ENCODE measurements at regions not wholly inside any gene's neighbourhood (a gene's known extent, or its start where the extent isn't known, plus 50 kb on each side); places are given as distances from the start of the nearest gene placed in this dataset.
A peak's percentile ranks its signal among the peaks of the same experiment; 100 is the strongest.

GRCh38 chr4:89610236-89610635, 226.7 kb downstream of the SNCA start:
- TF ChIP-seq, protein P1, sequence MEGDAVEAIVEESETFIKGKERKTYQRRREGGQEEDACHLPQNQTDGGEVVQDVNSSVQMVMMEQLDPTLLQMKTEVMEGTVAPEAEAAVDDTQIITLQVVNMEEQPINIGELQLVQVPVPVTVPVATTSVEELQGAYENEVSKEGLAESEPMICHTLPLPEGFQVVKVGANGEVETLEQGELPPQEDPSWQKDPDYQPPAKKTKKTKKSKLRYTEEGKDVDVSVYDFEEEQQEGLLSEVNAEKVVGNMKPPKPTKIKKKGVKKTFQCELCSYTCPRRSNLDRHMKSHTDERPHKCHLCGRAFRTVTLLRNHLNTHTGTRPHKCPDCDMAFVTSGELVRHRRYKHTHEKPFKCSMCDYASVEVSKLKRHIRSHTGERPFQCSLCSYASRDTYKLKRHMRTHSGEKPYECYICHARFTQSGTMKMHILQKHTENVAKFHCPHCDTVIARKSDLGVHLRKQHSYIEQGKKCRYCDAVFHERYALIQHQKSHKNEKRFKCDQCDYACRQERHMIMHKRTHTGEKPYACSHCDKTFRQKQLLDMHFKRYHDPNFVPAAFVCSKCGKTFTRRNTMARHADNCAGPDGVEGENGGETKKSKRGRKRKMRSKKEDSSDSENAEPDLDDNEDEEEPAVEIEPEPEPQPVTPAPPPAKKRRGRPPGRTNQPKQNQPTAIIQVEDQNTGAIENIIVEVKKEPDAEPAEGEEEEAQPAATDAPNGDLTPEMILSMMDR (IDR thresholded peaks at IDR 0.05; ENCODE audit: low read depth, low read length, missing control alignments), result no peak
- no peak overlapping the region for H3K4me3 ChIP-seq (ENCODE audit: low read depth, low read length)
- in situ Hi-C loops (cut with HindIII; ENCODE audit: low sequenced_read_pairs), result no loop called here
- no peak for DNase-seq (ENCODE audit: low read depth)

DNA sequence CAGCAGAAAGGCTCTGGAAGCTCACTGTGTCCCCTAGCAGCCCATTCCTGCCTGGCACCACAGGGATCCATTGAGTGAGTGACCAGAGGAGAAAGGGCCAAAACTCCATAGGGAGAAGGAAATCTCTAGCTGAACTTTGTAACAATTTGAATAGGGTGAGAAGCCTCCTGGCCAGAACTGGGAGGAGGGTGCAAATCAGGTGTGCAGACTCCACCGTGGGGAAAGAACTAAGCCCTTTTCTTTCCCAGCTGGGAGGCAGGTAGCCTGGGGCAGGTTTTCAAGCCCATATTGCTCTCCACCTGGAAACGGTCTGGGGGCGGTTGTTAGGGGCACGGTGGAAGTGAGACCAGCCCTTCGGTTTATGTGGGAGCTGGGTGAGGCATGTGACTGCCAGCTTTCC, 227.2 kb downstream of the SNCA start:
- in situ Hi-C loops (cut with HindIII; ENCODE audit: low sequenced_read_pairs), result no loop called here
- DNase-seq (ENCODE audit: low read depth), result no peak
- TF ChIP-seq, protein P1 (IDR thresholded peaks at IDR 0.05; ENCODE audit: low read depth, low read length, missing control alignments), result no peak
- H3K4me3 ChIP-seq (ENCODE audit: low read depth, low read length), result no peak overlapping the region

DNA sequence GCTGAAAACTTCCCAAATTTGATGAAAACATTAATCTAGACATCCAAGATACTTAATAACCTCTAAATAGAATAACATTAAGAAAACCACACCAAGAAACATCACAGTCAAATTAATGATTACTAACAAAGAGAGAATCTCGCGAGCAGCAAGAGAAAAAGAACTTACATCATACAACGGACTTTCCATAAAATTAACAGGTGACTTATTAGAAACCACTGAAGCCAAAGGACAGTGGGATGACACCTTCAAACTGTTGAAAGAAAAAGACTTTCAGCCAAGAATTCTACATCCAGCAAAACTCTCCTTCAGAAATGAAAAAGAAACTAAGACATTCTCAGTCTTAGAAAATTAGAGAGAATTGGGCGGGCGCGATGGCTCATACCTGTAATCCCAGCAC, 232.0 kb downstream of the SNCA start:
- in situ Hi-C loops (cut with HindIII; ENCODE audit: low sequenced_read_pairs), result no loop called here
- DNase-seq (ENCODE audit: low read depth), result no peak
- TF ChIP-seq, protein P1 (IDR thresholded peaks at IDR 0.05; ENCODE audit: low read depth, low read length, missing control alignments), result no peak
- no peak overlapping the region for H3K4me3 ChIP-seq (ENCODE audit: low read depth, low read length)

GRCh38 chr4:89599026-89599425, 237.9 kb downstream of the SNCA start:
- no peak overlapping the region for H3K4me3 ChIP-seq (ENCODE audit: low read depth, low read length)
- DNase-seq (ENCODE audit: low read depth), result no peak
- in situ Hi-C loops (cut with HindIII; ENCODE audit: low sequenced_read_pairs), result no loop called here
- TF ChIP-seq, protein P1 (IDR thresholded peaks at IDR 0.05; ENCODE audit: low read depth, low read length, missing control alignments), result no peak

DNA sequence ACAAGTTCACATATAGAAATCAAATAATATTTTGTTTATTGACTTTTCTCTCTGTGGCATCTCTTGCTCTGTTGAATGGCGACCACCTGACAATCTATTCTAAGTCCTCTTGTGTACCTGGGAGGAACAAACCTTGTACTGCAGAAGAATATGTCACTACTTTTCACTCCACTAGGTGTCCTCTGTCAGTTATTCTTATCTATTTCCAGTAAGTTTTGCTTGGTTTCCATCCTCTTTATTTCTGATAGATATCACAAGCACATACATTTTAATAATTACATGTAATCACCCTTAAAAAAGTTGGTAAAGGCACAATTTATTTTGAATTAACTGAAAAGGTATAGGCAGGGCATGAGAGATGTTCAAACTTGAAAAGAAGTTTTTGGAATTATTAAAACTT, 238.4 kb downstream of the SNCA start:
- no peak for DNase-seq (ENCODE audit: low read depth)
- in situ Hi-C loops (cut with HindIII; ENCODE audit: low sequenced_read_pairs), result no loop called here
- TF ChIP-seq, protein P1 (IDR thresholded peaks at IDR 0.05; ENCODE audit: low read depth, low read length, missing control alignments), result peak; percentile 16
- H3K4me3 ChIP-seq (ENCODE audit: low read depth, low read length), result no peak overlapping the region

- in situ Hi-C loops (cut with HindIII; ENCODE audit: low sequenced_read_pairs), result no loop called here
- DNase-seq (ENCODE audit: low read depth), result no peak
- no peak overlapping the region for H3K4me3 ChIP-seq (ENCODE audit: low read depth, low read length)
- TF ChIP-seq, protein P1 (IDR thresholded peaks at IDR 0.05; ENCODE audit: low read depth, low read length, missing control alignments), result no peak
Observed at GRCh38 chr4:89595125-89595789, 241.7 kb downstream of the SNCA start.

Measured in astrocyte of the cerebellum (primary cell).